H9 (cell line): ENCODE measurements at regions not wholly inside any gene's neighbourhood (a gene's known extent, or its start where the extent isn't known, plus 50 kb on each side); places are given as distances from the start of the nearest gene placed in this dataset.

Experiments used
- DNase-seq: peaks from one replicate; pipeline ENCODE4 v3.0.0-alpha.2; 2017
- H2AFZ ChIP-seq: one replicate; pipeline ENCODE4 v1.6.1; 2013; ENCODE audit warnings: mild to moderate bottlenecking, low read length, control low read depth, moderate library complexity
- H2AK5ac ChIP-seq: 2 replicates; pipeline ENCODE4 v1.6.1; 2013; ENCODE audit warnings: low read length, control low read depth, mixed read lengths; ENCODE audit not compliant: insufficient read length
- H2BK120ac ChIP-seq: one replicate; pipeline ENCODE4 v1.6.1; 2013; ENCODE audit warnings: low read depth, mild to moderate bottlenecking, low read length, control low read depth, inconsistent platforms; ENCODE audit not compliant: poor library complexity, severe bottlenecking
- H2BK12ac ChIP-seq: 2 replicates; pipeline ENCODE4 v1.6.1; 2013; ENCODE audit warnings: low read length, control low read depth, mixed read lengths, low read depth; ENCODE audit not compliant: insufficient read length
- H2BK15ac ChIP-seq: 2 replicates; pipeline ENCODE4 v1.6.1; 2013; ENCODE audit warnings: low read depth, low read length, control low read depth
- H2BK20ac ChIP-seq: one replicate; pipeline ENCODE4 v1.6.1; 2013; ENCODE audit warnings: low read depth, mild to moderate bottlenecking, low read length, control low read depth, inconsistent platforms; ENCODE audit not compliant: poor library complexity, severe bottlenecking
- H2BK5ac ChIP-seq: 2 replicates; pipeline ENCODE4 v1.6.1; 2013; ENCODE audit warnings: low read length, control low read depth, mixed read lengths; ENCODE audit not compliant: insufficient read length
- H3K14ac ChIP-seq: 2 replicates; pipeline ENCODE4 v1.6.1; 2013; ENCODE audit warnings: low read length, control low read depth; ENCODE audit not compliant: insufficient read depth
- H3K18ac ChIP-seq: 2 replicates; pipeline ENCODE4 v1.6.1; 2013; ENCODE audit warnings: low read depth, mild to moderate bottlenecking, mixed read lengths, low read length, control low read depth; ENCODE audit not compliant: insufficient read length
- H3K23ac ChIP-seq: 2 replicates; pipeline ENCODE4 v1.6.1; 2013; ENCODE audit warnings: low read length, control low read depth, mixed read lengths, low read depth; ENCODE audit not compliant: insufficient read length
- H3K23me2 ChIP-seq: 2 replicates; pipeline ENCODE4 v1.6.1; 2013; ENCODE audit warnings: low read depth, mild to moderate bottlenecking, mixed read lengths, low read length, control low read depth; ENCODE audit not compliant: insufficient read length, poor library complexity, severe bottlenecking
- H3K27ac ChIP-seq: 2 replicates; pipeline ENCODE4 v1.5.1; 2013; ENCODE audit warnings: low read length, control low read depth, mixed read lengths, low read depth; ENCODE audit not compliant: insufficient read length
- H3K27me3 ChIP-seq: 2 replicates; pipeline ENCODE4 v1.6.1; 2013; ENCODE audit warnings: low read length, control low read depth, inconsistent platforms; ENCODE audit not compliant: insufficient read depth
- H3K4ac ChIP-seq: 2 replicates; pipeline ENCODE4 v1.6.1; 2013; ENCODE audit warnings: low read depth, mild to moderate bottlenecking, control low read depth, inconsistent platforms, low read length, moderate library complexity
- H3K4me1 ChIP-seq: 2 replicates; pipeline ENCODE4 v1.6.1; 2013; ENCODE audit warnings: low read length, control low read depth, inconsistent platforms; ENCODE audit not compliant: insufficient read depth
- H3K4me2 ChIP-seq: 2 replicates; pipeline ENCODE4 v1.6.1; 2013; ENCODE audit warnings: low read length, control low read depth, mixed read lengths; ENCODE audit not compliant: insufficient read length, insufficient read depth
- H3K56ac ChIP-seq: 2 replicates; pipeline ENCODE4 v1.6.1; 2013; ENCODE audit warnings: low read depth, mild to moderate bottlenecking, mixed read lengths, low read length, control low read depth; ENCODE audit not compliant: insufficient read length
- H3K79me1 ChIP-seq: 2 replicates; pipeline ENCODE4 v1.6.1; 2013; ENCODE audit warnings: low read depth, mild to moderate bottlenecking, moderate library complexity, low read length, control low read depth, inconsistent platforms; ENCODE audit not compliant: insufficient read depth, poor library complexity, severe bottlenecking
- H3K79me2 ChIP-seq: 2 replicates; pipeline ENCODE4 v1.6.1; 2013; ENCODE audit warnings: low read length, control low read depth, inconsistent platforms; ENCODE audit not compliant: insufficient read depth
- H3K9ac ChIP-seq: 2 replicates; pipeline ENCODE4 v1.6.1; 2013; ENCODE audit warnings: low read length, control low read depth, mixed read lengths; ENCODE audit not compliant: insufficient read length; ENCODE audit errors: extremely low read depth
- H3K9me3 ChIP-seq: one replicate; pipeline ENCODE4 v1.6.1; 2013; ENCODE audit warnings: low read depth, low read length, inconsistent platforms; ENCODE audit not compliant: control insufficient read depth
- H3T11ph ChIP-seq: one replicate; pipeline ENCODE4 v1.6.1; 2013; ENCODE audit warnings: mild to moderate bottlenecking, low read length, control low read depth, inconsistent platforms
- H4K20me1 ChIP-seq: one replicate; pipeline ENCODE4 v1.6.1; 2013; ENCODE audit not compliant: control insufficient read depth, insufficient read length, insufficient read depth
- H4K5ac ChIP-seq: 2 replicates; pipeline ENCODE4 v1.6.1; 2013; ENCODE audit warnings: low read depth, mild to moderate bottlenecking, mixed read lengths, low read length, control low read depth; ENCODE audit not compliant: insufficient read length
- H4K8ac ChIP-seq: replicated peaks from 2 replicates; pipeline ENCODE4 v1.6.1; 2013; ENCODE audit warnings: low read length, control low read depth, mixed read lengths, low read depth; ENCODE audit not compliant: insufficient read length
- H4K91ac ChIP-seq: 2 replicates; pipeline ENCODE4 v1.6.1; 2013; ENCODE audit warnings: low read depth, mild to moderate bottlenecking, moderate library complexity, mixed read lengths, low read length, control low read depth; ENCODE audit not compliant: insufficient read length
- H3K27ac Mint-ChIP-seq, 3 experiments: 2 replicates in 2 of 3; 3 replicates in 1 of 3; pipeline ENCODE4 v1.8.0; 2020 to 2021; ENCODE audit warnings: mixed read lengths in 3 of 3, mild to moderate bottlenecking in 1 of 3, moderate library complexity in 1 of 3
- H3K27me3 Mint-ChIP-seq: 2 replicates; pipeline ENCODE4 v1.8.0; 2021; ENCODE audit warnings: low read depth, mild to moderate bottlenecking, moderate library complexity, mixed read lengths
- H3K36me3 Mint-ChIP-seq, 3 experiments: 2 replicates in 2 of 3; 3 replicates in 1 of 3; pipeline ENCODE4 v1.8.0; 2020 to 2021; ENCODE audit warnings: low read depth in 3 of 3, mixed read lengths in 3 of 3; ENCODE audit not compliant: insufficient read depth in 1 of 3
- H3K4me1 Mint-ChIP-seq, 2 experiments: 2 replicates each; pipeline ENCODE4 v1.8.0; 2020; ENCODE audit warnings: mixed read lengths in 2 of 2
- H3K4me3 Mint-ChIP-seq, 2 experiments: 2 replicates in 1 of 2; 3 replicates in 1 of 2; pipeline ENCODE4 v1.8.0; 2020 to 2021; ENCODE audit warnings: mild to moderate bottlenecking in 2 of 2, mixed read lengths in 2 of 2, moderate library complexity in 1 of 2
- H3K9me3 Mint-ChIP-seq, 2 experiments: 2 replicates in 1 of 2; 3 replicates in 1 of 2; pipeline ENCODE4 v1.8.0; 2020; ENCODE audit warnings: mild to moderate bottlenecking in 2 of 2, mixed read lengths in 2 of 2, moderate library complexity in 1 of 2
- WGBS: extraction: QIAGEN DNeasy Blood & Tissue Kit; methylation state at CpG from one replicate; pipeline ENCODE4 v1.1.7; 2013; ENCODE audit warnings: missing lambda C conversion rate, low lambda C conversion rate, mixed read lengths; ENCODE audit not compliant: insufficient read length; ENCODE audit errors: extremely low coverage; 5-methylcytosine and 5-hydroxymethylcytosine counted together
- TF ChIP-seq, protein P1 (sequence below): fragments of 200-600 bp; sonication (generic); conservative IDR thresholded peaks from 3 replicates; pipeline ENCODE4 v1.8.0; 2021; ENCODE audit warnings: antibody characterized with exemption, mild to moderate bottlenecking

DNA sequence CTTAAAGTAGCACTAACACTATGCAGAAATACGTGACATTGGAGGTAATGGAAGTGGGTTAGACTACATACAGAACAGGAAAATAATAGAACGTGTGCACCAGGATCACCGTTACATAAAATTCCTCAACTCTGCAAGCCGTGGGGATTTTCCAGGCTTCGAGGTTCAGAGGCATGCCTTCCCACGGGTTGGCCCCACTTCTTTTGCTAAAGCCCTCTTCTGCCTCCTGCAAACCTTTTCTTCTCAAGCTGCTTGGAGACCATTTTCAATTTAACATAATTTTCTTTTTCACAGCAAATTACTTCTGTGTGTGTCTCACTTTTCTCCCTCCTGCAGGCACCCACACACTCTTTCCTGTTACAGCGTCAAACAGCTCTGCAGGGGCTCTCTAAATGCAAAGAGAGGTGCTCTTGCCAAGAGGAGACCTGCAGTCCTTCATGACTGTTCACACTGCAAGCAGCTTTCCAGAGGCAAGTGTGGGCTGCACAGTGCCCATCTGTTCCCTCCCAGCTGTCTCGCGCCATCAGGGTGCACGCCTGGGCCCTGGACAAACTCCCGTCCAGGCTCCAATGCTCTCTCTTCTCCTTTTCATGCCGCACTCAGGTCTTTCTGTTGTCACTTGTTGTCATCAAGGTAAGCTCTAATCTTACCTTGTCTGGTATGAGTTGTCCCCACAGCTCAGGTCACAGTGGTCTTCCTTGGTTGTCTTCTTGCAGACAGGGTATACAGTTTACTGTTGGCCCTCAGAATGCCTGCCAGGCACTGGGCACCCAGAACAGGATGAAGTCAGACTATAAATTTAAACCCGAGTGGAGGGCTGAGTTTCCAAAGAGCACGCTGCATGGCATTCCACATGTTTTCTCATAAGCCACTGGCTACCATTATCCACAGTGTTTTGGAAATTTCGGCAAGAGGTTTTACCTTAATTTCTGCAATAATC lies 164.8 kb upstream of the GGTLC1 start:
- DNase-seq, result no peak
- no CpG with 5 or more reads among the region's 15 CpGs for WGBS
- Histone ChIP-seq H3K4ac (no peak overlapping the region), H4K8ac (no peak overlapping the region), H2BK5ac (no peak overlapping the region), H2BK120ac (no peak overlapping the region), H4K5ac (no peak overlapping the region), H4K91ac (no peak overlapping the region), H3K9ac (no peak overlapping the region), H2AK5ac (no peak overlapping the region), H3K23ac (no peak overlapping the region), H3K9me3 (no peaks in the 10 kb centered on the region), H3K27me3 (no peaks in the 10 kb centered on the region), H3K14ac (no peak overlapping the region), H3K4me2 (no peak overlapping the region), H3K79me2 (no peaks in the 10 kb centered on the region), H3K79me1 (no peaks in the 10 kb centered on the region), H2AFZ (no peak overlapping the region), H3T11ph (no peak overlapping the region), H3K4me1 (no peaks in the 10 kb centered on the region), H2BK12ac (no peak overlapping the region), H3K56ac (no peak overlapping the region), H4K20me1 (no peaks in the 10 kb centered on the region), H2BK20ac (no peak overlapping the region), H3K18ac (no peak overlapping the region), H3K23me2 (no peaks in the 10 kb centered on the region), H2BK15ac (no peak overlapping the region), H3K27ac (no peak overlapping the region)
- Mint-ChIP-seq H3K36me3 (no peaks in the 10 kb centered on the region), H3K4me1 (peaks cover 8 to 14% of the 10 kb centered on the region in 2 experiments), H3K4me3 (no peak overlapping the region), H3K9me3 (peaks cover 3 to 7% of the 10 kb centered on the region in 2 experiments; a peak in 3 of 5 replicates), H3K27me3 (peaks cover 2% of the 10 kb centered on the region; the same call in 1 of the 2 replicates), H3K27ac (no peak overlapping the region)
- TF ChIP-seq, protein P1, sequence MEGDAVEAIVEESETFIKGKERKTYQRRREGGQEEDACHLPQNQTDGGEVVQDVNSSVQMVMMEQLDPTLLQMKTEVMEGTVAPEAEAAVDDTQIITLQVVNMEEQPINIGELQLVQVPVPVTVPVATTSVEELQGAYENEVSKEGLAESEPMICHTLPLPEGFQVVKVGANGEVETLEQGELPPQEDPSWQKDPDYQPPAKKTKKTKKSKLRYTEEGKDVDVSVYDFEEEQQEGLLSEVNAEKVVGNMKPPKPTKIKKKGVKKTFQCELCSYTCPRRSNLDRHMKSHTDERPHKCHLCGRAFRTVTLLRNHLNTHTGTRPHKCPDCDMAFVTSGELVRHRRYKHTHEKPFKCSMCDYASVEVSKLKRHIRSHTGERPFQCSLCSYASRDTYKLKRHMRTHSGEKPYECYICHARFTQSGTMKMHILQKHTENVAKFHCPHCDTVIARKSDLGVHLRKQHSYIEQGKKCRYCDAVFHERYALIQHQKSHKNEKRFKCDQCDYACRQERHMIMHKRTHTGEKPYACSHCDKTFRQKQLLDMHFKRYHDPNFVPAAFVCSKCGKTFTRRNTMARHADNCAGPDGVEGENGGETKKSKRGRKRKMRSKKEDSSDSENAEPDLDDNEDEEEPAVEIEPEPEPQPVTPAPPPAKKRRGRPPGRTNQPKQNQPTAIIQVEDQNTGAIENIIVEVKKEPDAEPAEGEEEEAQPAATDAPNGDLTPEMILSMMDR, result no peak
